ENCODE measurements at regions not wholly inside any gene's neighbourhood (a gene's known extent, or its start where the extent isn't known, plus 50 kb on each side); places are given as distances from the start of the nearest gene placed in this dataset.

DNA sequence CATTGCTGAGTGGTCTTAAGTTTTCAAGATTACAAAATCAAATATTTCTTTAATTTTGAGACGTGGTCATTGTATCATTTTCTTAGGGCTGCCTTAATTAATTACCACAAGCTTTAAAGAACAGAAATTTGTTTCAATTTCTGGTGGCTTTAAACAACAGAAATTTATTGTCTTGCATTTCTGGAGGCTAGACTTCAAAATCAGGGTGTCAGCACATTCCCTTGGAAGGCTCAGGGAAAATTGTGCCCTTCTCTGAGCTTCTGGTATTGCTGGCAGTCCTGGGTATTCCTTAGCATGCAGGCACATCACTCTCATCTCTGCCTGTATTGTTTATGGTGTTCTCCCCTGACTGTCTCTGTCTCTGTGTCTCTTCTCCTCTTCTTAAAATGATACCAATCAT is 76.0 kb upstream of the PCSK2 start:
- TF ChIP-seq, protein P1, sequence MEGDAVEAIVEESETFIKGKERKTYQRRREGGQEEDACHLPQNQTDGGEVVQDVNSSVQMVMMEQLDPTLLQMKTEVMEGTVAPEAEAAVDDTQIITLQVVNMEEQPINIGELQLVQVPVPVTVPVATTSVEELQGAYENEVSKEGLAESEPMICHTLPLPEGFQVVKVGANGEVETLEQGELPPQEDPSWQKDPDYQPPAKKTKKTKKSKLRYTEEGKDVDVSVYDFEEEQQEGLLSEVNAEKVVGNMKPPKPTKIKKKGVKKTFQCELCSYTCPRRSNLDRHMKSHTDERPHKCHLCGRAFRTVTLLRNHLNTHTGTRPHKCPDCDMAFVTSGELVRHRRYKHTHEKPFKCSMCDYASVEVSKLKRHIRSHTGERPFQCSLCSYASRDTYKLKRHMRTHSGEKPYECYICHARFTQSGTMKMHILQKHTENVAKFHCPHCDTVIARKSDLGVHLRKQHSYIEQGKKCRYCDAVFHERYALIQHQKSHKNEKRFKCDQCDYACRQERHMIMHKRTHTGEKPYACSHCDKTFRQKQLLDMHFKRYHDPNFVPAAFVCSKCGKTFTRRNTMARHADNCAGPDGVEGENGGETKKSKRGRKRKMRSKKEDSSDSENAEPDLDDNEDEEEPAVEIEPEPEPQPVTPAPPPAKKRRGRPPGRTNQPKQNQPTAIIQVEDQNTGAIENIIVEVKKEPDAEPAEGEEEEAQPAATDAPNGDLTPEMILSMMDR (IDR thresholded peaks at IDR 0.05 in 2 of 3, conservative IDR thresholded peaks at IDR 0.05 in 1 of 3; ENCODE audit: control insufficient read depth in 2 of 3, extremely low read depth in 1 of 3, insufficient read depth in 1 of 3, low read depth in 3 of 3, low read length in 3 of 3) = no peak
- TF ChIP-seq POLR2AphosphoS2 (IDR thresholded peaks at IDR 0.05; ENCODE audit: low read depth, low read length) (no peak), YY1 (IDR thresholded peaks at IDR 0.05; ENCODE audit: low read depth, low read length) (no peak), HDAC2 (IDR thresholded peaks at IDR 0.05) (no peak), ZNF274 (IDR thresholded peaks at IDR 0.05; ENCODE audit: insufficient read depth, insufficient read length) (no peak), CBX5 (IDR thresholded peaks at IDR 0.05; ENCODE audit: low read depth) (no peak), ZNF217 (IDR thresholded peaks at IDR 0.05) (no peak)
